ENCODE measurements at regions not wholly inside any gene's neighbourhood (a gene's known extent, or its start where the extent isn't known, plus 50 kb on each side); places are given as distances from the start of the nearest gene placed in this dataset.
A peak's percentile ranks its signal among the peaks of the same experiment; 100 is the strongest.

GRCh38 chr2:64359892-64360657, 93.9 kb upstream of the LGALSL start:
- H3K4me1 ChIP-seq (ENCODE audit: control insufficient read depth in 3 of 3, insufficient read depth in 3 of 3, low read length in 3 of 3): peaks cover 8 to 14% (median 13%) of the 10 kb centered on the region in 3 donors
- no peaks in the 10 kb centered on the region for H3K9me3 ChIP-seq (ENCODE audit: control insufficient read depth in 3 of 3, low read length in 3 of 3)
- H3K36me3 ChIP-seq (ENCODE audit: control insufficient read depth in 3 of 3, insufficient read depth in 3 of 3, low read length in 3 of 3): no peaks in the 10 kb centered on the region
- H3K27ac ChIP-seq (ENCODE audit: low read depth, low read length): no peak overlapping the region
- H3K27me3 ChIP-seq (ENCODE audit: control insufficient read depth in 3 of 3, insufficient read depth in 3 of 3, low read length in 3 of 3): no peaks in the 10 kb centered on the region
- H3K9ac ChIP-seq (ENCODE audit: low read depth in 1 of 3, low read length in 3 of 3): peak overlapping the region in 1 of 3 donors; percentile 11
- peak overlapping the region in 1 of 3 donors; percentile 17 for H3K4me3 ChIP-seq (ENCODE audit: low read length in 3 of 3)

- no peak overlapping the region for H3K9ac ChIP-seq (ENCODE audit: low read depth in 1 of 3, low read length in 3 of 3)
- no peak overlapping the region for H3K27ac ChIP-seq (ENCODE audit: low read depth, low read length)
- no peaks in the 10 kb centered on the region for H3K9me3 ChIP-seq (ENCODE audit: control insufficient read depth in 3 of 3, low read length in 3 of 3)
- H3K4me1 ChIP-seq (ENCODE audit: control insufficient read depth in 3 of 3, insufficient read depth in 3 of 3, low read length in 3 of 3): peaks cover 8 to 14% (median 13%) of the 10 kb centered on the region in 3 donors
- H3K36me3 ChIP-seq (ENCODE audit: control insufficient read depth in 3 of 3, insufficient read depth in 3 of 3, low read length in 3 of 3): no peaks in the 10 kb centered on the region
- H3K4me3 ChIP-seq (ENCODE audit: low read length in 3 of 3): no peak overlapping the region
- no peaks in the 10 kb centered on the region for H3K27me3 ChIP-seq (ENCODE audit: control insufficient read depth in 3 of 3, insufficient read depth in 3 of 3, low read length in 3 of 3)
Observed at GRCh38 chr2:64361151-64361938, 92.6 kb upstream of the LGALSL start.

DNA sequence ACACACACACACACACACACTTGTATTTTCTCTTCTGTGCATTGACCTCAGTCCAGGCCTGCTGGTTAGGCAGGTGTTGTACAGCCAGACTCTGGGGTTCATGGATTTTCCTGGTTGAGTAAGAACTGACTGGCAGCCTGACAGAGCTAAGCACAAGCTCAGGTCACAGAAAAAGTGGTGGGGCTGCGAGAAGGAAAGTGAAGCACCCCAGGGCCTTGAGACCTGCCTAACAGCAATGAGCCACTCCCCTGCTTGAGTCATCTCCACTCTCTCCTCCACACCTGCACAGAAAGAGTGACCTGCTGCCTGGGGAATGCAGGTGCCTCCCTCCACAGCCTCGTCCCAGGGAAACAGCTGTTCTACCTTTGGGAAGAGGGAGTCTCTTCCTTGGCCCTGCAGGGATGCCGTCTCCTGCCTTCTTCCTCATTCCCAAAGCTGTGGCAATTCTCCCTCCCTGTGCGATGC, 91.4 kb upstream of the LGALSL start:
- Histone ChIP-seq H3K36me3 (ENCODE audit: control insufficient read depth in 3 of 3, insufficient read depth in 3 of 3, low read length in 3 of 3) (no peaks in the 10 kb centered on the region), H3K27ac (ENCODE audit: low read depth, low read length) (no peak overlapping the region), H3K9ac (ENCODE audit: low read depth in 1 of 3, low read length in 3 of 3) (no peak overlapping the region), H3K27me3 (ENCODE audit: control insufficient read depth in 3 of 3, insufficient read depth in 3 of 3, low read length in 3 of 3) (no peaks in the 10 kb centered on the region), H3K4me3 (ENCODE audit: low read length in 3 of 3) (no peak overlapping the region), H3K9me3 (ENCODE audit: control insufficient read depth in 3 of 3, low read length in 3 of 3) (no peaks in the 10 kb centered on the region), H3K4me1 (ENCODE audit: control insufficient read depth in 3 of 3, insufficient read depth in 3 of 3, low read length in 3 of 3) (peaks cover 8 to 11% (median 11%) of the 10 kb centered on the region in 3 donors)

- H3K9me3 ChIP-seq (ENCODE audit: control insufficient read depth in 3 of 3, low read length in 3 of 3): no peaks in the 10 kb centered on the region
- no peak overlapping the region for H3K9ac ChIP-seq (ENCODE audit: low read depth in 1 of 3, low read length in 3 of 3)
- H3K36me3 ChIP-seq (ENCODE audit: control insufficient read depth in 3 of 3, insufficient read depth in 3 of 3, low read length in 3 of 3): no peaks in the 10 kb centered on the region
- H3K4me3 ChIP-seq (ENCODE audit: low read length in 3 of 3): no peak overlapping the region
- no peak overlapping the region for H3K27ac ChIP-seq (ENCODE audit: low read depth, low read length)
- no peaks in the 10 kb centered on the region for H3K27me3 ChIP-seq (ENCODE audit: control insufficient read depth in 3 of 3, insufficient read depth in 3 of 3, low read length in 3 of 3)
- H3K4me1 ChIP-seq (ENCODE audit: control insufficient read depth in 3 of 3, insufficient read depth in 3 of 3, low read length in 3 of 3): peaks cover 8 to 11% (median 11%) of the 10 kb centered on the region in 3 donors
Observed at GRCh38 chr2:64363140-64363539, 90.8 kb upstream of the LGALSL start.

DNA sequence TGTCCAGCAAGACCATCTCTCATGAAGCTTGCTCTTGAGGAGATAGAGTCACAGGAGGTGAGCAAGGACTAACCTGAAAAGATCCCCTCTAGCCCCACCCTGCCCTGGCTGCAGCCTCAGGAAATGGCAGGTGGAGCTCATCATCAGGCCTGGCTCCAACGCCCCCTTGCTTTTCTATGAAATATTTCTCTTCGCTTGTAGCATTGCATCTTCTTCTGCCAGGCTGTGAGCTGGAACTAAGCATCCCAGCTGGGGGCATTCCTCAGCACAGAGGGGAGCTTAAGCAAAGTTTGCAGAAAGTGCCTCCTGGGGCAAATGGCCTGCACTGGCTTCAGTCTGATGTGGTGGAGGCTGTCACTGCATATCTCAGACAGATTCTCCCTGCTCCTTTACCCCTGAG, 90.1 kb upstream of the LGALSL start:
- H3K27me3 ChIP-seq (ENCODE audit: control insufficient read depth in 3 of 3, insufficient read depth in 3 of 3, low read length in 3 of 3): no peaks in the 10 kb centered on the region
- H3K36me3 ChIP-seq (ENCODE audit: control insufficient read depth in 3 of 3, insufficient read depth in 3 of 3, low read length in 3 of 3): no peaks in the 10 kb centered on the region

DNA sequence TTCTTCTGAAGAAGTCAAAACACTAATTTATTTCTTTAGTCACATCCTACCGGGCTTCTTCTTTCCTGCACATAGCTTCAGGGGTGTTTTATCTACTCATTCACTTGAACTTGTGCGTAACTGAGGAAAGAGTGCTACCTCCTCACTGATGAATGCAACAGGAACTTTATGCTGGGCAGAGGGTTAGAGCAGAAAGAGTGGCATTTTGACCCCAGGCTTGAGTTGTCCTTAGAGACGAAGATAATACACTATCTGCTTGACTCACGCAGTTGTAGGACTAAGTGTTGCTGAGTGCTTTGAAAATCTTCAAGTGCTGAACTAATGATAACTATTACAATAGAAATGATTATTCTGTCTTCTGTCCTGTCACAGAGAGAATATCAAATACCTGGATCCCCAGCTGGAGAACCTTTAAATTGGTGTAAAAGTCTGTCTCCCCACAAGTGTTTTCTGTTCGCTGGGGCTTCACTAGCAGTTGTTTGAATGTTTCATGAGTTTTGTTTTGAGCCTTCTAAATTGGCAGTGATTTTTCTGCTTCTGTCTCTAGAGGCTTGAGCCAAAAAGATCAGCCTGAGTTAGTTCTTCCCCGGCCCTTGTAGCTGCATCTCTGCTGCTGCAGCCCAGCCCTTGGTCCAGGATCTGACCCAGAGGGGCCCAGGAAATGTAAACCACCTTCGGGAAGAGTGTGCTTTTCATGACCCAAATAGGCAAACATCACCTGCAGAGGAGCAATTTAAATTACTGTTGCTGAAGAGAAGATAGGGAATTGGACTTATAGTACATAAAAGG, 86.3 kb upstream of the LGALSL start:
- H3K36me3 ChIP-seq (ENCODE audit: control insufficient read depth in 3 of 3, insufficient read depth in 3 of 3, low read length in 3 of 3): no peaks in the 10 kb centered on the region
- H3K27me3 ChIP-seq (ENCODE audit: control insufficient read depth in 3 of 3, insufficient read depth in 3 of 3, low read length in 3 of 3): no peaks in the 10 kb centered on the region
- no peaks in the 10 kb centered on the region for H3K9me3 ChIP-seq (ENCODE audit: control insufficient read depth in 3 of 3, low read length in 3 of 3)
- H3K4me1 ChIP-seq (ENCODE audit: control insufficient read depth in 3 of 3, insufficient read depth in 3 of 3, low read length in 3 of 3): no peaks in the 10 kb centered on the region
- H3K9ac ChIP-seq (ENCODE audit: low read depth in 1 of 3, low read length in 3 of 3): no peak overlapping the region
- no peak overlapping the region for H3K27ac ChIP-seq (ENCODE audit: low read depth, low read length)
- no peak overlapping the region for H3K4me3 ChIP-seq (ENCODE audit: low read length in 3 of 3)

More for the DNA sequence above, 90.1 kb upstream of the LGALSL start:
- Histone ChIP-seq H3K4me1 (ENCODE audit: control insufficient read depth in 3 of 3, insufficient read depth in 3 of 3, low read length in 3 of 3) (peaks cover 8 to 11% (median 11%) of the 10 kb centered on the region in 3 donors), H3K9ac (ENCODE audit: low read depth in 1 of 3, low read length in 3 of 3) (no peak overlapping the region), H3K27ac (ENCODE audit: low read depth, low read length) (no peak overlapping the region), H3K9me3 (ENCODE audit: control insufficient read depth in 3 of 3, low read length in 3 of 3) (no peaks in the 10 kb centered on the region), H3K4me3 (ENCODE audit: low read length in 3 of 3) (no peak overlapping the region)

- Histone ChIP-seq H3K27ac (ENCODE audit: low read depth, low read length) (no peak overlapping the region), H3K9ac (ENCODE audit: low read depth in 1 of 3, low read length in 3 of 3) (no peak overlapping the region), H3K9me3 (ENCODE audit: control insufficient read depth in 3 of 3, low read length in 3 of 3) (no peaks in the 10 kb centered on the region), H3K4me3 (ENCODE audit: low read length in 3 of 3) (no peak overlapping the region), H3K4me1 (ENCODE audit: control insufficient read depth in 3 of 3, insufficient read depth in 3 of 3, low read length in 3 of 3) (peaks cover 5 to 9% (median 9%) of the 10 kb centered on the region in 3 donors), H3K36me3 (ENCODE audit: control insufficient read depth in 3 of 3, insufficient read depth in 3 of 3, low read length in 3 of 3) (no peaks in the 10 kb centered on the region), H3K27me3 (ENCODE audit: control insufficient read depth in 3 of 3, insufficient read depth in 3 of 3, low read length in 3 of 3) (no peaks in the 10 kb centered on the region)
Observed at GRCh38 chr2:64369706-64370105, 84.3 kb upstream of the LGALSL start.

- H3K4me3 ChIP-seq (ENCODE audit: low read length in 3 of 3): no peak overlapping the region
- no peaks in the 10 kb centered on the region for H3K36me3 ChIP-seq (ENCODE audit: control insufficient read depth in 3 of 3, insufficient read depth in 3 of 3, low read length in 3 of 3)
- no peak overlapping the region for H3K27ac ChIP-seq (ENCODE audit: low read depth, low read length)
- H3K27me3 ChIP-seq (ENCODE audit: control insufficient read depth in 3 of 3, insufficient read depth in 3 of 3, low read length in 3 of 3): no peaks in the 10 kb centered on the region
- no peaks in the 10 kb centered on the region for H3K9me3 ChIP-seq (ENCODE audit: control insufficient read depth in 3 of 3, low read length in 3 of 3)
- H3K9ac ChIP-seq (ENCODE audit: low read depth in 1 of 3, low read length in 3 of 3): no peak overlapping the region
- H3K4me1 ChIP-seq (ENCODE audit: control insufficient read depth in 3 of 3, insufficient read depth in 3 of 3, low read length in 3 of 3): peaks cover 5 to 13% (median 9%) of the 10 kb centered on the region in 3 donors
Observed at GRCh38 chr2:64371727-64372126, 82.2 kb upstream of the LGALSL start.

- no peaks in the 10 kb centered on the region for H3K9me3 ChIP-seq (ENCODE audit: control insufficient read depth in 3 of 3, low read length in 3 of 3)
- H3K27me3 ChIP-seq (ENCODE audit: control insufficient read depth in 3 of 3, insufficient read depth in 3 of 3, low read length in 3 of 3): peaks cover 0 to 2% (median 0%) of the 10 kb centered on the region in 3 donors
- peaks cover 5 to 13% (median 9%) of the 10 kb centered on the region in 3 donors for H3K4me1 ChIP-seq (ENCODE audit: control insufficient read depth in 3 of 3, insufficient read depth in 3 of 3, low read length in 3 of 3)
- no peak overlapping the region for H3K27ac ChIP-seq (ENCODE audit: low read depth, low read length)
- H3K9ac ChIP-seq (ENCODE audit: low read depth in 1 of 3, low read length in 3 of 3): no peak overlapping the region
- no peak overlapping the region for H3K4me3 ChIP-seq (ENCODE audit: low read length in 3 of 3)
- H3K36me3 ChIP-seq (ENCODE audit: control insufficient read depth in 3 of 3, insufficient read depth in 3 of 3, low read length in 3 of 3): no peaks in the 10 kb centered on the region
Observed at GRCh38 chr2:64374686-64375085, 79.3 kb upstream of the LGALSL start.
